ENCODE measurements at regions not wholly inside any gene's neighbourhood (a gene's known extent, or its start where the extent isn't known, plus 50 kb on each side); places are given as distances from the start of the nearest gene placed in this dataset.
"Not testable (repeated sequence)": the region's sequence is repeated elsewhere in the genome, so short reads cannot be mapped to it uniquely, and the experiment has no call there.

DNA sequence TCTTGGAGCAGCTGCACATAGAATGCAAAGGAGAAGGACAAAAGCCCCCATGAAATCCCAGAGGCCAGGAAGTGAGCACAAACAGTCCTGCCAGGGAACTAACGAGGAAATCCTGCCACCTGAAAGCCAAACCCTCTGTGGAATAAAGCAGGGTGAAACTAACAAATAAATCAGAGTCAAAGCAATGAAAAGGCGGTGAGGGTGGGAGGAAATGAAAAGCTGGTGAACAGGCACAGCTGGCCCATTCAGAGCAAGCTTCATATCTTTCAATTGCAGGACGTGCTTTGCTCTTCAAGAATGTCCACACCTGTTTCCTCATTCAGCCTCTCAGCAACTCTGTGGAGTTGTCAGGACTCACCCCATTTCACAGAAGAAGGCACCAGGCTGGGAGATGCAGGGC lies 108.1 kb downstream of the ABCC12 start:
- Mint-ChIP-seq H3K27me3 (peaks cover 11 to 46% of the 10 kb centered on the region in 2 donors), H3K27ac (no peak overlapping the region), H3K36me3 (no peaks in the 10 kb centered on the region), H3K4me1 (ENCODE audit: low read depth in 2 of 2) (no peaks in the 10 kb centered on the region), H3K9me3 (no peaks in the 10 kb centered on the region), H3K4me3 (no peak overlapping the region)
- DNase-seq (ENCODE audit: low spot score), result no peak
- ATAC-seq, result no peak

DNA sequence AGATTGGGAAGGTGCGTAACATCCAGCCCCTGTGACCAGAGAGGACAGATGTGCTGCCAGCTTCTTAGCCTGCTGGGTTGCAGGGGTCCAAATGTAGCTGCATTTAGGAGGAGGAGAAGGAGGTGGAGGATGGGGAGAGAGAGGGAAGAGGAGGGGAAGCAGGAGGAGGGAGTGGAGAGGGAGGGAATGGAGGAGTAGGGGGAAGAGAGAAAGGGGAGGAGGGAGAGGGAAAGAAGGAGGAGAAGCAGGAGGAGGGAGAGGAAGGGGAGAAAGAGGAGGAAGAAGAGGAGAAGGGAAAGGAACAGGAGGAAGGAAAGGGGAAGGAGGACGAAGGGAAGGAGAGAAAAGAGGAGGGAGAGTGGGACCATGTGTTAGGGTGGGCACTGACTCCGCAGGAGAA lies 108.6 kb downstream of the ABCC12 start:
- H3K9me3 Mint-ChIP-seq, result no peaks in the 10 kb centered on the region
- no peak overlapping the region for H3K27ac Mint-ChIP-seq
- ATAC-seq (no peak), DNase-seq (ENCODE audit: low spot score) (no peak)
- no peaks in the 10 kb centered on the region for H3K4me1 Mint-ChIP-seq (ENCODE audit: low read depth in 2 of 2)
- H3K27me3 Mint-ChIP-seq, result peaks cover 11 to 41% of the 10 kb centered on the region in 2 donors
- no peaks in the 10 kb centered on the region for H3K36me3 Mint-ChIP-seq
- H3K4me3 Mint-ChIP-seq, result no peak overlapping the region

DNA sequence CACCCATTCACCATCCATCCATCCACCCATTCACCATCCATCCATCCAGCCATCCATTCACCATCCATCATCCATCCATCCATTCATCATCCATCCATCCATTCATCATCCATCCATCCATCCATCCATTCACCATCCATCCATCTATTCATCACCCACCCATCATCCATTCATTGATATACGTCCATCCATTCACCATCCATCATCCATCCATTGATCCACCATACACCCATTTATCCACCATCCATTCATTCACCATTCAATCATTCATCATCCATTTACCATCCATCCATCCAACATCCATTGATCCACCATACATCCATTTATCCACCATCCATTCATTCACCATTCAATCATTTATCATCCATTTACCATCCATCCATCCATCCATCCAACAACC lies 111.7 kb downstream of the ABCC12 start:
- Mint-ChIP-seq H3K27ac (no peak overlapping the region), H3K9me3 (no peaks in the 10 kb centered on the region), H3K36me3 (no peaks in the 10 kb centered on the region), H3K4me3 (no peak overlapping the region), H3K27me3 (peaks cover 16 to 32% of the 10 kb centered on the region in 2 donors), H3K4me1 (ENCODE audit: low read depth in 2 of 2) (no peaks in the 10 kb centered on the region)
- ATAC-seq, result no peak
- DNase-seq (ENCODE audit: low spot score), result no peak

DNA sequence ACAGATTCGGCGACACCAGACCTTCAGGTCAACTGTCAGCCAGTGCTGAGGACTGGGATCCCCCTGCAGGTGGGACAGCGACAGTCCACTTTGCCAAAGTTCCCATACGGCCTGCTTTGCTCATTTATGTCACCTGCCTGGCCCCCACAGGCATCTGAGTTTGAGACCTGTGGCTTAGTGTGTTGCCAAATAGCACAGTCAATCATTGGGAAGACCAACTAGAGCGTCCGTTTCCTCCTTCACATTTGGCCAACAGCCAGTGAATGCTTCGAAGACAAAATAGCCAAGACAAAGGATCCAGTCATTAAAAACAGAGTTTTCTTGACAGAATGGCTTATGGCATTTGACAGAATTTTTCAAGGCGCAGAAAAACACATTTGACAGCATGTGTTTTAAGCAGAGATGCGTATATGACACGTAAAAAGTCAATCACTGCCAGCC lies 113.8 kb downstream of the ABCC12 start:
- ATAC-seq (no peak), DNase-seq (ENCODE audit: low spot score) (no peak)
- Mint-ChIP-seq H3K27ac (no peak overlapping the region), H3K9me3 (no peaks in the 10 kb centered on the region), H3K4me3 (no peak overlapping the region), H3K27me3 (peaks cover 15 to 35% of the 10 kb centered on the region in 2 donors), H3K4me1 (ENCODE audit: low read depth in 2 of 2) (no peaks in the 10 kb centered on the region), H3K36me3 (no peaks in the 10 kb centered on the region)

DNA sequence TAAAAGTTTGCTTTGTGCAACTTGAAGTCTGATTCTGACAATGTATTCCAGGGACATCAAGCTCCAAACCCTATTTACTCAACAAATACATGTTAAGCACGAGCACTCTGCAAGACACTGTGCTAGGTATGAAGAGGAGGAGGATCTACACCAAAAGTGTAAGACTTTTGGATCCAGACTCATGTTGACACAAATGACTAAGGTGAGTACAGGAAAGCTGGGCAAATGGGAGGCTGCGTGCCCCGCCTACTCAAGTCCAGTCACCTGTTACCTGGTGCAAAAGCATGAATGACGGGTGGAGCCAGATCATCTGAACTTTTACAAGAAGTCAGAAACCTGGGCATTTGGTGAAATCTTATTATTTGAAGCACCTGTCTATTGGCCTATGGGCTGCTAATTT lies 120.7 kb downstream of the ABCC12 start:
- Mint-ChIP-seq H3K36me3 (no peaks in the 10 kb centered on the region), H3K9me3 (no peaks in the 10 kb centered on the region), H3K4me3 (no peak overlapping the region), H3K27me3 (peaks cover 12 to 42% of the 10 kb centered on the region in 2 donors), H3K27ac (no peak overlapping the region), H3K4me1 (ENCODE audit: low read depth in 2 of 2) (no peaks in the 10 kb centered on the region)
- DNase-seq (ENCODE audit: low spot score) (no peak), ATAC-seq (no peak)

DNA sequence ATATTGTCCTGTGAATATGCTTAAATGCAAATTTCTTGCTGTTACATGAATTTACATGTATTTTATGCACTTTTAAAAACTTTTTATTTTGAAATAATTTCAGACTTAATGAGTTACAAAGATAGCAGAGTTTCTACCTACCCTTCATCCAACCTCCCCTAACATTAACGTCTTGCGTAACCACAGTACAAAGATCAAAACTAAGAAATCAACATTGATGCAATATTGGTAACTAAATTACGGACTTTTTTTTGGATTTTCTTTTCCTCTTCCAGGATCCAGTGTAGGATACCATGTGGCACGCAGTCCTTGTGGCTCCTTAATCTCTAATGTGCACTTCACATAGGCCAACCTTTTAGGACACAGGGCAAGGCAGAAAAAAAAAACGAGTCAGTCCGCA lies 124.9 kb downstream of the ABCC12 start:
- H3K9me3 Mint-ChIP-seq, result no peaks in the 10 kb centered on the region
- H3K27me3 Mint-ChIP-seq, result peaks cover 9 to 37% of the 10 kb centered on the region in 2 donors
- no peak for DNase-seq (ENCODE audit: low spot score)
- no peaks in the 10 kb centered on the region for H3K36me3 Mint-ChIP-seq
- ATAC-seq, result no peak
- H3K4me1 Mint-ChIP-seq (ENCODE audit: low read depth in 2 of 2), result no peaks in the 10 kb centered on the region
- H3K27ac Mint-ChIP-seq, result no peak overlapping the region
- H3K4me3 Mint-ChIP-seq, result no peak overlapping the region

DNA sequence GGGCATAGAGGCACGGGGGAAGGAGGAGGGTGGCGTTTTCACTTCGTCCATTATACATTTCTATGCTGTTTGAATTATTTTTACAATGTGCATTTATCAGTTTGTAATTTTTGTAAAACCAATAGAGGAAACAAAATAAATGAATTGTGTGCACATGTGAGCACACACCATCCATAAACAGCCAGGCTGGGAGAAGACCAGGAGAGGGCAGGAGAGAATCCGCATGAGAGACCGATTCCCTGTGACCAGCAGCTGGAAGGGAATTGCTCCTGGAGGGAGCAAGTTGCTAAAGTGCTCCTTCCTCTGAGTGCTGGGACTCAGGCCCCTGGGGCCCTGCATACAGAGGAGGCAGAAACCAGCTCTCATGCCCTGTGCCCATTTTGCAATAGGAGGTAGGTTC lies 126.0 kb downstream of the ABCC12 start:
- DNase-seq (ENCODE audit: low spot score) (no peak), ATAC-seq (no peak)
- Mint-ChIP-seq H3K9me3 (no peaks in the 10 kb centered on the region), H3K27ac (no peak overlapping the region), H3K27me3 (peaks cover 8 to 35% of the 10 kb centered on the region in 2 donors), H3K4me3 (no peak overlapping the region), H3K4me1 (ENCODE audit: low read depth in 2 of 2) (no peaks in the 10 kb centered on the region), H3K36me3 (no peaks in the 10 kb centered on the region)

DNA sequence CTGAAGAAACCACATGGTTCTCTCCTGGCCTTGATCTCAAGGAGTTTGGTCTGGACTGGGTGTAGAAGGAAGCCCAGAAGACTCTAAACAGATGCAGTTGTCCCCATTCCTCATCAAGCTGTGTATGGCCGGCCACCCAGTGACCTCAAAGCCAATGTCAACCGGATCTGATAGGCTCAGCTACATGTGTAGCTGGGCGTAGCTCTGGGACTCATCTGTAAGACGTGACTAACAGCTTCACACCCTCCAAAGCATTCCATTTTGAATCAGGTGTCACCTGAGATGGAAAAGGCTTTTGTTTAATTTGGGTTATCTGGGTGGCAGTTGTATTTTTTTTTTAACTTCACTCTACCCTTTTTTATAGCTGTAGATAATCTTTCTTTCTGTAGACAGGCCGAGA lies 130.4 kb downstream of the ABCC12 start:
- peaks cover 8 to 39% of the 10 kb centered on the region in 2 donors for H3K27me3 Mint-ChIP-seq
- peaks cover 2% of the 10 kb centered on the region for H3K9me3 Mint-ChIP-seq
- no peaks in the 10 kb centered on the region for H3K4me1 Mint-ChIP-seq (ENCODE audit: low read depth in 2 of 2)
- H3K4me3 Mint-ChIP-seq, result no peak overlapping the region
- H3K36me3 Mint-ChIP-seq, result no peaks in the 10 kb centered on the region
- no peak for ATAC-seq
- H3K27ac Mint-ChIP-seq, result no peak overlapping the region
- DNase-seq (ENCODE audit: low spot score), result no peak

DNA sequence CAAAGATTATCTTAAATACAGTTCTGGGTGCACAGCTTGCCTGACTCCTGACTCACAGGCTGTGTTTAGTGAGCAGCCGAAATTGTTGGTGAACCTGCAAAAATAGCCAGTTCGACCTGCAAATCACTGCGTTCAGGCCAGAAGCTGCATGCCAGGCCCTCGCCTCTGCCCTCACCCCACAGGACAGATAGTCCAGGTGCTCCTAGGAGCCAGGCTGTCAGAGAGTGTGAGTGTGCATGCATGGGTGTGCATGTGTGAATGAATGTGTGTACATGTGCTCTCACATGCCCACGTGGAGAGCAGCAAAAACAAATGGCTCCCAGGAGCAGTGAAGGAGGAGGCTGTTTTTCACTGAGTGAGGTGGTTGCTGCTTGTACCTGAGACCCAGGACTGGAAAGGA lies 131.8 kb downstream of the ABCC12 start:
- H3K36me3 Mint-ChIP-seq, result no peaks in the 10 kb centered on the region
- no peak overlapping the region for H3K27ac Mint-ChIP-seq
- no peak overlapping the region for H3K4me3 Mint-ChIP-seq
- no peaks in the 10 kb centered on the region for H3K4me1 Mint-ChIP-seq (ENCODE audit: low read depth in 2 of 2)
- H3K9me3 Mint-ChIP-seq, result peaks cover 2% of the 10 kb centered on the region
- peaks cover 8 to 33% of the 10 kb centered on the region in 2 donors for H3K27me3 Mint-ChIP-seq
- DNase-seq (ENCODE audit: low spot score), result no peak
- no peak for ATAC-seq

DNA sequence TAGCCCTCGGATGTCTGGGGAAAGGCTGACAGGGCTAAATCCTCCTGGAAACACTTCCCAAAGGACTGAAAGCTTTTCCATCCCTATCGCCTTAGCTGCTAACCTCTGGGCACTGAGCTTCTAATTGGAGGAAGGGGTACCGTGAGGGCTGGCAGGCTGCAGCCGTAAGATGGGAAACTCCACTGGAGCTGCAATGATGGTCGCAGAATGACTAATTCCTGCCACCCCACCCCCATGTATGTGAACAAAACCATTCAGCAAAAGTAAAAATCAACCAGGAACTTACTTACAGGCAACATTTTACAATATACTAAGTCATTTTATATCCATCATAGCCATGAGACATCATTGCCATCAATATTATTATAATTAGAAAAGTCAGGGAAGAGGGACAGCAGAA lies 133.3 kb downstream of the ABCC12 start:
- ATAC-seq (no peak), DNase-seq (ENCODE audit: low spot score) (no peak)
- H3K27me3 Mint-ChIP-seq, result peaks cover 8 to 33% of the 10 kb centered on the region in 2 donors
- H3K4me3 Mint-ChIP-seq, result no peak overlapping the region
- peaks cover 2% of the 10 kb centered on the region for H3K9me3 Mint-ChIP-seq
- H3K4me1 Mint-ChIP-seq (ENCODE audit: low read depth in 2 of 2), result no peaks in the 10 kb centered on the region
- H3K36me3 Mint-ChIP-seq, result no peaks in the 10 kb centered on the region
- H3K27ac Mint-ChIP-seq, result no peak overlapping the region

DNA sequence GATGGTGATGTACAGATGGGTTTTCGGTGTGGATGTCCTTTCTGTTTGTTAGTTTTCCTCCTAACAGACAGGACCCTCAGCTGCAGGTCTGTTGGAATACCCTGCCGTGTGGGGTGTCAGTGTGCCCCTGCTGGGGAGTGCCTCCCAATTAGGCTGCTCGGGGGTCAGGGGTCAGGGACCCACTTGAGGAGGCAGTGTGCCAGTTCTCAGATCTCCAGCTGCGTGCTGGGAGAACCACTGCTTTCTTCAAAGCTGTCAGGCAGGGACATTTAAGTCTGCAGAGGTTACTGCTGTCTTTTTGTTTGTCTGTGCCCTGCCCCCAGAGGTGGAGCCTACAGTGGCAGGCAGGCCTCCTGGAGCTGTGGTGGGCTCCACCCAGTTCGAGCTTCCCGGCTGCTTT lies 135.2 kb downstream of the ABCC12 start:
- ATAC-seq; H3K4me3 Mint-ChIP-seq; H3K4me1 Mint-ChIP-seq (ENCODE audit: low read depth in 2 of 2); DNase-seq (ENCODE audit: low spot score); H3K36me3 Mint-ChIP-seq; H3K9me3 Mint-ChIP-seq; H3K27ac Mint-ChIP-seq: not testable (repeated sequence)
- H3K27me3 Mint-ChIP-seq, result peaks cover 5 to 18% of the 10 kb centered on the region in 2 donors

DNA sequence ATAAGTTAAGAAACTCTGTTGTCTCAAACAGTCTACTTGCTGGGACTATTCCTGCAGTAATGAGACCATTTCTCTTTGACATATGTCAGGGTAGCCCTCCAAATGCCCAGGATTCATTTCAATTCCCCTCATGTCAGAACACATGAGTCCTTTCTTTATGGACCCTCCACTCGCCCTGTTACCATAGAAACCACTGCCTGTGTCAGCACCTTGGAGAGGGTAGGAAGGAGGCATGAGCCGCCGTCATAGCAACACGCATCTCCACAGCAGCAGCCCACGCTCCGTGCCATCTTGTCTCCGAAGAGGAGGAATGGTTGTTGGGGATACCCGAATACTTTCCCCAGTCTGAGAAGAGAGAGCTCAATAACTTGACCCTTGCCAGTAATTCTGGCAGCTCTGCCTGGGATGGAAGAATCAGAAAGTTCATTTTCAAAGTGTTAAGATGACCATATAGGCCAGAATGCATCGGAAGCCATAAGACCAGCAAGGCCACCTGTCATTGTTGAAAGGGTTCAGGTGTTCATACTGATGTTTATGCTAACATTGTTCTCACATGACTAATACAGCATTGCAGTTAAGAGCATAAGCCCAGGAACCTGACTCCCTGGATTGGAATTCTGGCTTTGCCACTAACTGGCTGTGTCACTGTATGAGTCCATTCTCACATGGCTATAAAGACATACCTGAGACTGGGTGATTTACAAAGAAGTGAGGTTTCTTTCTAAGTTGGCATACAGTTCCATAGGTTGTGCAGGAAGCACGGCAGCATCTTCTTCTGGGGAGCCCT lies 141.3 kb downstream of the ABCC12 start:
- H3K9me3 Mint-ChIP-seq, result no peaks in the 10 kb centered on the region

DNA sequence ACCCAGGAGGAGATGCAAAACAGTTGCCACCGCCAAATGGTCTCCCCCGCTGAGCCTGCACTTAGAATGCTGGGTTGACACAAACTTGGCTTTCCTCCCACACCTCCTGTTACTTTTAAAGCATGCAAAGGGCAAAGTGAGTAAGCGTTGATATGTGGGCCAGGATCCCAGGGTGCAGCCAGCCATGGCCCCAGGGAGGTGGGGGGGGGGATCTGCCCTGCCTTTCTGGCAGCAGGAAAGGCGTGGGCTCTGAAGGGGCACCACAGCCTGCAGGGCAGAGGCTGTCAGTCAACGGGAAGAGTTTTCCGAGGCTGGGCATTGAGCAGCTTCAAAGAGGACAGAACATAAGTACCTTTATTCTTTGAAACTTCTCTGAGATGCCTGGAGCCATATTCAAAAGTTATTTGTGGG lies 142.3 kb downstream of the ABCC12 start:
- no peak overlapping the region for H3K27ac Mint-ChIP-seq
- DNase-seq (ENCODE audit: low spot score) (no peak), ATAC-seq (no peak)
- H3K4me1 Mint-ChIP-seq (ENCODE audit: low read depth in 2 of 2), result no peaks in the 10 kb centered on the region
- no peak overlapping the region for H3K4me3 Mint-ChIP-seq
- no peaks in the 10 kb centered on the region for H3K36me3 Mint-ChIP-seq
- H3K9me3 Mint-ChIP-seq, result no peaks in the 10 kb centered on the region
- H3K27me3 Mint-ChIP-seq, result peaks cover 3 to 6% of the 10 kb centered on the region in 2 donors

More for the DNA sequence above, 141.3 kb downstream of the ABCC12 start:
- Mint-ChIP-seq H3K36me3 (no peaks in the 10 kb centered on the region), H3K4me1 (ENCODE audit: low read depth in 2 of 2) (no peaks in the 10 kb centered on the region), H3K27ac (no peak overlapping the region), H3K27me3 (peaks cover 3 to 6% of the 10 kb centered on the region in 2 donors), H3K4me3 (no peak overlapping the region)
- no peak for ATAC-seq
- no peak for DNase-seq (ENCODE audit: low spot score)

DNA sequence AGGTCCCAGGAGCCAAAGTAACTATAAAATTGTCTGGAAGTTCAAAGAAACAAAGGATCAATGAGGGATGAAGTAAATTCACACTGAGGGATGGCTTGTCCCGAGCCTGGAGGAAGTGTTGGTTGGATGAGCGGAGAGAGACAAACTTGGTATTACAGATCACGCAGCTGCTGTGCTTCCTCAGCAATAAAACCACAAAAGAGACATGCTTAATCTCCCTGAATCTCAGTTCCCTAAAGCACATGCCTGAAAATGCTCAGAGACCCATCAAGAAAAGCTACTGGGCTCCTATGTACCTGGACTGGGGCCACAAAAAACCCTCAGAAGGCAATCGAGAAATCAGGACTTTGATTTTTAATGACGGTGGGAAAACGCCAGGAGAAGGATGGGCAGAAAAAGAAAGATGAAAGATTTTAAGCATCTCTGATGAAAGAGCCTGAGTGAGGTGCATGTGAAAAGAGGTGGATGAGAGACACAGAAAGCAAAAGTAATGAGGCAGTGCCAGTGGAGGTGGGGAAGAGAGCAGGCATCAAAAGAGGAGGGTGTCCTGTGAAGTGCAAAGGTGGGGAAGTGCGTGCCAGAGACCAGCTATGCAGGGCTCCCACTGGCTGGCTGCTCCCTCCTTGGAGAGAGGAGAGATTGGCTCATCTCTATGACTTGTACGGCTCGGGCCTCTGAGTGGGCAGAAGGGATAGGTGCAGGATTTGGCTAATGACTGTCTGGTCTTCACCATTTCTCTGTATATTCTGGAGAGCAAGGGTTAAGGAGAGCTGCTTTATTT lies 143.7 kb downstream of the ABCC12 start:
- DNase-seq (ENCODE audit: low spot score) (no peak), ATAC-seq (no peak)
- no peaks in the 10 kb centered on the region for H3K4me1 Mint-ChIP-seq (ENCODE audit: low read depth in 2 of 2)
- H3K9me3 Mint-ChIP-seq, result no peaks in the 10 kb centered on the region
- no peak overlapping the region for H3K4me3 Mint-ChIP-seq
- peaks cover 3 to 6% of the 10 kb centered on the region in 2 donors for H3K27me3 Mint-ChIP-seq
- no peak overlapping the region for H3K27ac Mint-ChIP-seq
- H3K36me3 Mint-ChIP-seq, result no peaks in the 10 kb centered on the region
